Heart left ventricle (tissue), 13 donors: ENCODE measurements at regions not wholly inside any gene's neighbourhood (a gene's known extent, or its start where the extent isn't known, plus 50 kb on each side); places are given as distances from the start of the nearest gene placed in this dataset.

Experiments
- POLR2A ChIP-seq, 2 donors: fragments of 450-650 bp; IDR thresholded peaks; one replicate each; pipeline ENCODE4 v1.6.1; 2017; ENCODE audit warnings: antibody characterized with exemption in 2 of 2, mild to moderate bottlenecking in 2 of 2, moderate library complexity in 2 of 2
- TF ChIP-seq, protein P1 (sequence below), 12 donors: fragments of 200-600 bp; sonication (generic) in 4 of 12; IDR thresholded peaks; one replicate each; pipeline versions ENCODE4 v1.5.0 to v1.8.0; 2018 to 2022; ENCODE audit warnings: antibody characterized with exemption in 12 of 12, mild to moderate bottlenecking in 5 of 12
- donor health status: ischemic (EF 13 %, LVEDD 7.1; RV severe dilation, severe dysfunction).
- donor health status: DM: no; HTN: yes; CAD: no.
- donor health status: DM: no; HTN: no; CAD: no.
- donor health status: ischemic (EF 25% LVEDD 6.9; RV normal size, moderate dysfunction).
- donor health status: ischemic (EF 25% LVEDD 5.7; RV mildly dilated, moderate dysfunction).
- donor health status: ischemic (EF 35%, LVEDD 5.7; RV mildly dilated, moderate dysfunction).
- donor health status: nonischemic (EF 11% LVEDD 7.7; RV severe dilation, severe dysfunction).
- donor health status: DM: yes; HTN: yes; CAD: no.
- donor health status: PGD.
- donor health status: ischemic (EF 29% LVEDD 5.4; RV normal size, mild dysfunction).
- donor health status: nonischemic (EF 23%, LVEDD 6.1; RV moderate dilation, normal function).

DNA sequence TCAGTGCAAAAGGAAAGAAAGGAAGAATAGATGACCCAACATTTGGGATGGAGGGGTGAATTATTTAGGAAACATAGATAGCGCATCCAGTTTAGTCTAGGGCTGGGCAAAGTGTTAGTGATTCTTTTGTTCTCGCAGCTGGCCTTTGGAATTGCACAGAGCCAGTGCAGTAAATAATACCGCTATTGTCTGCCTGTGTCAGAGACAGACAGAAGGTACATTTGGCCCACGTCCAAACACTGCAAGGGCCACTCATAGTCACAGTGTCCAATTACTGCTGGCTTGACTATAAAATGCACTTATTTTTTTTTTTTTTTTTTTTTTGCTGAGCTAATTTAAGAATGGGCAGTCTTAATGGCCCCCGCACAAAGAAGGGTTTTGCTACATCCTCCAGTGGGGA is 638.6 kb downstream of the BCL11B start:
- TF ChIP-seq, protein P1, sequence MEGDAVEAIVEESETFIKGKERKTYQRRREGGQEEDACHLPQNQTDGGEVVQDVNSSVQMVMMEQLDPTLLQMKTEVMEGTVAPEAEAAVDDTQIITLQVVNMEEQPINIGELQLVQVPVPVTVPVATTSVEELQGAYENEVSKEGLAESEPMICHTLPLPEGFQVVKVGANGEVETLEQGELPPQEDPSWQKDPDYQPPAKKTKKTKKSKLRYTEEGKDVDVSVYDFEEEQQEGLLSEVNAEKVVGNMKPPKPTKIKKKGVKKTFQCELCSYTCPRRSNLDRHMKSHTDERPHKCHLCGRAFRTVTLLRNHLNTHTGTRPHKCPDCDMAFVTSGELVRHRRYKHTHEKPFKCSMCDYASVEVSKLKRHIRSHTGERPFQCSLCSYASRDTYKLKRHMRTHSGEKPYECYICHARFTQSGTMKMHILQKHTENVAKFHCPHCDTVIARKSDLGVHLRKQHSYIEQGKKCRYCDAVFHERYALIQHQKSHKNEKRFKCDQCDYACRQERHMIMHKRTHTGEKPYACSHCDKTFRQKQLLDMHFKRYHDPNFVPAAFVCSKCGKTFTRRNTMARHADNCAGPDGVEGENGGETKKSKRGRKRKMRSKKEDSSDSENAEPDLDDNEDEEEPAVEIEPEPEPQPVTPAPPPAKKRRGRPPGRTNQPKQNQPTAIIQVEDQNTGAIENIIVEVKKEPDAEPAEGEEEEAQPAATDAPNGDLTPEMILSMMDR (IDR thresholded peaks at IDR 0.05): no peak
- no peak for TF ChIP-seq POLR2A (IDR thresholded peaks at IDR 0.05)
